SJSA1 (cell line): ENCODE measurements at regions not wholly inside any gene's neighbourhood (a gene's known extent, or its start where the extent isn't known, plus 50 kb on each side); places are given as distances from the start of the nearest gene placed in this dataset.
"Not testable (repeated sequence)": the region's sequence is repeated elsewhere in the genome, so short reads cannot be mapped to it uniquely, and the experiment has no call there.

Experiments used
- DNase-seq, 2 experiments: peaks; one replicate each; pipeline ENCODE4 v3.0.0-alpha.2; 2015 to 2020; ENCODE audit warnings: low spot score in 2 of 2, low read depth in 1 of 2
- H3K27ac ChIP-seq: fragments of 250-450 bp; sonication (Bioruptor Pico); 2 replicates; pipeline ENCODE4 v1.5.1; 2020; ENCODE audit warnings: mild to moderate bottlenecking, moderate library complexity
- H3K27me3 ChIP-seq: fragments of 250-450 bp; sonication (Bioruptor Pico); replicated peaks from 2 replicates; pipeline ENCODE4 v1.5.1; 2020; ENCODE audit warnings: mild to moderate bottlenecking, moderate library complexity
- H3K36me3 ChIP-seq: fragments of 250-450 bp; sonication (Bioruptor Pico); 2 replicates; pipeline ENCODE4 v1.5.1; 2020; ENCODE audit warnings: mild to moderate bottlenecking
- H3K4me1 ChIP-seq: fragments of 250-450 bp; sonication (Bioruptor Pico); replicated peaks from 2 replicates; pipeline ENCODE4 v1.6.1; 2021; ENCODE audit warnings: mild to moderate bottlenecking
- H3K4me3 ChIP-seq: fragments of 250-450 bp; sonication (Bioruptor Pico); 2 replicates; pipeline ENCODE4 v1.5.1; 2020; ENCODE audit warnings: mild to moderate bottlenecking
- H3K9me3 ChIP-seq: fragments of 250-450 bp; sonication (Bioruptor Pico); replicated peaks from 2 replicates; pipeline ENCODE4 v1.5.1; 2020; ENCODE audit warnings: mild to moderate bottlenecking

DNA sequence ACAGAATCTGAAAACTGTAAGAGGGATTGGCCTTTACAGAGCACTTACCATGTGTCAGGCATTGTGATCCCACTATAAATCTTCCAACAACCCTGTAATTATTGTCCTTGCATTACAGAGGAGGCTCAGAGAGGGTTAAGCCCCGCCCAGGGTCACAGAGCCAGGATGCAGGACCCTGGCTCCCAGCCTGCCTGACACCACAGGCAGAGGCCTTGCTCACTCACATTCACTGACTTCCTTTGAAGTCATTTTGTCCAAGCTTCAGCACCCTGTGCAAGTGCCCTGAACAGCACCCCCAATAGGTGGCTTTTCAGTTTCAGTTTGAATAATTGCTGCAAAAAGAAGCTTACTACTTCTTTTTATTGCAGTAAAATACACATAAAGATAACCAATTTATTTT lies 256.8 kb upstream of the NFIA start:
- no peak overlapping the region for H3K27ac ChIP-seq
- DNase-seq = no peak
- H3K36me3 ChIP-seq = no peaks in the 10 kb centered on the region
- peaks cover 7% of the 10 kb centered on the region; the same call in 1 of the 2 replicates for H3K9me3 ChIP-seq
- H3K4me3 ChIP-seq = no peak overlapping the region
- no peaks in the 10 kb centered on the region for H3K27me3 ChIP-seq
- H3K4me1 ChIP-seq = no peaks in the 10 kb centered on the region

DNA sequence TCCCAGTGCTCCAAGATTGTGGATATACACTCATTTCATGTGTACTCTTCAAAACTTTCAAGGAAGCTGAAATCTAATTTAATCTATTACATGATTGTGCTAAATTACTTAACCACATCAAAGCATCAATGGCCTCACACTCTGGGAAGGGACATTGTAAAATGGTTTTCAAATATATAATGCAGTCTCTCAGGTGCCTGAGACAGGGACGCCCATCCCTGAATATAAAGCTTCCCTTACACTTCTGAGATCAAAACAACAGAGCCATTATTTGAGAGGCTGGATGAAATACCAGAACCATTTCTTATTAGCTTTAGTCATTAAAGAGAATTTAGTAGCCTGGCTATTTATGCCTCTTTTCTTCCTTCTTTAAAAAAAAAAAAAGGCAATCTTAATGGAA lies 259.2 kb upstream of the NFIA start:
- Histone ChIP-seq H3K4me3 (no peak overlapping the region), H3K27ac (no peak overlapping the region), H3K36me3 (no peaks in the 10 kb centered on the region), H3K9me3 (0 out of 2 replicates have a peak, but pooled peaks cover 3% of the 10 kb centered on the region), H3K4me1 (no peaks in the 10 kb centered on the region), H3K27me3 (no peaks in the 10 kb centered on the region)
- no peak for DNase-seq

DNA sequence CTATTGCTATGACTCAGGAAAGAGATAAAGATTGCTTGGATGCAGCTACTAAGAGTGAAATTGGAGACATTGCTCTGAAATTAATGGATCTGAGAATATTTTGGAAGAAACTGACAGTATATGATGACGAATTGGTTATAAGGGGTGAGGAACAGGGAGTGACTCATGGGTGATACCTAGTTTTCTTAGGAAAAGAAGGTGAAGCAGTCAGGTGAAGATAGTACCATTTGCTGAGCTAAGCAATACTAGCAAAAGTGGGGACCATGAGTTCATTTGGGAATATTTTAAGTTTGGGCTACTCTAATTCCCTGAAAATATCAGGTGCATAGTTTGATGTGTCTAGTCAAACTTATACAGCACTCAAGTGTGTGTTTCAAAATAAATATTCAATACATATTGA lies 260.1 kb upstream of the NFIA start:
- no peaks in the 10 kb centered on the region for H3K36me3 ChIP-seq
- no peak for DNase-seq
- H3K27me3 ChIP-seq = no peaks in the 10 kb centered on the region
- no peak overlapping the region for H3K27ac ChIP-seq
- 0 out of 2 replicates have a peak, but pooled peaks cover 3% of the 10 kb centered on the region for H3K9me3 ChIP-seq
- no peak overlapping the region for H3K4me3 ChIP-seq
- no peaks in the 10 kb centered on the region for H3K4me1 ChIP-seq

DNA sequence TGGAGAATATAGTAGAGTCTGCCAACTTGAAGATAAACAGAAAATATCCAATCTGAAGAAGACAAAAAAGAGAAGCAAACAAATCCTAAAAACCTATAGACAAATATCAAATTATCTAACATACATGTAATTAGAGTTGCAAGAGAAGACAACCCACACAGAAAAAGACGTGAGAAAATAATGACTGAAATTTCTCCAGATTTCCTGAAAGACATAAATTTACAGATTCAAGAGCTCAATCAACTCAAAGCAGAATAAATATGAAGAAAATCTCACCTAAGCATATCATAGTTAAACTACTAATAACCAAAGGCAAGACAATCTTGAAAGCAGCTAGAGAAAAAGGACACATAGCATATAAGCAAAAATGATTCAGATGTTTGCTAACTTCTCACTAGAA lies 261.2 kb upstream of the NFIA start:
- DNase-seq = no peak
- Histone ChIP-seq H3K27ac (no peak overlapping the region), H3K4me3 (no peak overlapping the region), H3K36me3 (no peaks in the 10 kb centered on the region), H3K27me3 (no peaks in the 10 kb centered on the region), H3K4me1 (no peaks in the 10 kb centered on the region), H3K9me3 (no peaks in the 10 kb centered on the region)

DNA sequence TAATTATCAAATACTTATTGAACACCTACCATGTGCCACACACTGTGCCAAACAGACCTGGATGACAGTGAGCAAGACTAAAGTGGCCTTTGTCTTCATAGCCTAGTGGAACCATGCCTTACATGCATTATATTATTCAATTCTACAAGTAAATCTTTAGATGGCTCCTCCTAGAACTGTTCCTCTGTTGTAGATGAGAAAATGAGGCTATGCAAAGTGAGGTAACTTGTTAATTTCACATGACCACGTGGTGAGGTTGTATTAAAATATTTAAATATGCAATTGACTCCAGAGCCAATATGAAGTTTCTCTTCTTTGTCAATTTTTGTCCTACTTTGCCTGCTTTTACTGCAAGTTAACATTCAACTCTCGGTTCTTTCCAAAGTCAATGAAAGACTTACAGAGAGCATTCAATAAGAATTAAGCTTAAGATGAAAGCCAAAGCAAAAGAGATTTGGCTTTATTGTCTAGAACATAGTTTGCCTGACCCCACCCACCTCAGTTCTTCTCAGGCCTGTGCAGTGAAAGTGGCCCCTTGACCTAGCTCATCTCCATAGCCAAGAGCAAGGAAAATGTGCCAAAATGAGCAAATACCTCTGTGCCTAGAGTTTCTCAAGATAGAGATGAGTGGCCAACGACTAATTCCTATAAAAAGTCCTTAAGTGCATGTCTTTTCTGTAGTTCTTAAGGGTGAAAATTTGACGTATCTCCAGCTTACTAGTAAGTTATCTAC lies 263.2 kb upstream of the NFIA start:
- Histone ChIP-seq H3K27ac (no peak overlapping the region), H3K27me3 (no peaks in the 10 kb centered on the region), H3K36me3 (no peaks in the 10 kb centered on the region), H3K9me3 (no peaks in the 10 kb centered on the region), H3K4me1 (no peaks in the 10 kb centered on the region), H3K4me3 (no peak overlapping the region)
- no peak for DNase-seq

DNA sequence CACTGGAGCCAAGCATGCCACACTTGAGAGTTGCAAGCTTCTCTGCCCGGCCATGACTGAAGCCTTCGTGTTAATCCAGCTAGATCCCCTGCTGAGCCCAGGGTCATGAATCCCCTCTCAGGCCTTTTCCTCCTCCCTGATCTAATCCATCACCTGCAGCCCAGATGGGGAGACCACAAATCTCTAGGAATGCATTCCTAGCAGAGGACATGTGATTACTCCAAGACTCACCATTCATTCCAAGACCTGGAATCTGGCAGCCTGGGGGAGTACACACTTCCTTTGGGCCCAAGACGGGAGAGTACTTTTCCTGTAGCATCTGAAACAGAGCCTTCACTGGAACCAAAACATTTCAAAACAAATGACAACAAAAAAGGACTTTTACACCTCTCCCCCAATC lies 269.3 kb upstream of the NFIA start:
- Histone ChIP-seq H3K4me3 (no peak overlapping the region), H3K4me1 (no peaks in the 10 kb centered on the region), H3K27me3 (no peaks in the 10 kb centered on the region), H3K36me3 (no peaks in the 10 kb centered on the region), H3K9me3 (no peaks in the 10 kb centered on the region), H3K27ac (no peak overlapping the region)
- DNase-seq = no peak

DNA sequence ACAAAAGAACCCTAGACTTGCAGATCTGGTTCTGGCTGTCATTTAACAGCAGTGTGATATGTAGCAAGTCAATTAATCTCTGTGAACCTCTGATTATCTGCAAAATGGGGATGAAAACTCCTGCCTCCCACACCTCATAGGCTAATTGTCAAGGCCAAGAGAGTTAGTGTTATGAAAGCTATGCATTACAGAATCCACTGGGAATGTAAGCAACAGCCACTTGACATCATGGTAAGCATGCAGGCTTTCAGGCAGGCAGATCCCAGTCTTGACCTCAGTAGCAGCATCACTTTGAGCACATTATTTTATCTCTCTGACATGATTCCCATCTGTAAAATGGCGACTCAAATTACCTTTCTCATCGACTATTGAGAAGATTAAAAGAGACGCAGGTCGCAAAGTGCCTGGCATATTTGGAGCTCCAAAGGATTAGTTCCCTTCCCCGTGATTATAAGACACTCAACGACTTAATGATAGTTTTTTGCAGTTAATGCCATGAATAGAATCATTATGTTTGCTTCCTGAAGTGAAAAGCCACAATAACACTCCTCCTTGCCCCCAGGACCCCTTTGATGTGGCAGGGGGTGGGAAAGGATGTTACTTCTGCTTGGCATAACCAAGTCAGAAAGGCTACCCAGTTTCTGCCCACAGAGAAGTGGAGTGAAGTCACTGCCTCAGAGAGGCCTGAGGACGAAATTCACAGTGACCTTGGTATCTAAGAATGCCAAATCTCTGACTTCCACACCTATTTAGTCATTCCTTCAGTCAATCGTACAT lies 273.0 kb upstream of the NFIA start:
- Histone ChIP-seq H3K9me3 (no peaks in the 10 kb centered on the region), H3K36me3 (no peaks in the 10 kb centered on the region), H3K4me3 (no peak overlapping the region), H3K4me1 (no peaks in the 10 kb centered on the region), H3K27me3 (no peaks in the 10 kb centered on the region), H3K27ac (no peak overlapping the region)
- no peak for DNase-seq

DNA sequence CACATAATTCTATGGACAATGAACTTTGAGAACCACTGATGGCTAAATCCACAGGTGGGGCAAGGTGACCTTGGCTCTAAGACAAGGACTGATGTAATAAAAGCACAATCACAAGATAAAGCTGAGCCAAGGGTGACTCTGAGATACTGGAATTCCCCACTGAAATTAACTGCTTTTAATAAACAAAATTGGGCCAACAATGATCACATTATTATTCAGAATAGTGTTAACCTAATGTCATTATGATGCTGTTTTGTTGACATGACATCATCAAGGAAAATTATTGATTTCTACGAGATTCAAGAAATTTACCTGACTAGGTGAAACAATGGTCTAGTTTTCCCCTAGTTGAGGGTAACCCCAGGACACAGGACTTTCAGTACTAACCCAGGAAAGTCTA lies 273.7 kb upstream of the NFIA start:
- DNase-seq = no peak
- H3K4me1 ChIP-seq = no peaks in the 10 kb centered on the region
- H3K27ac ChIP-seq = no peak overlapping the region
- no peaks in the 10 kb centered on the region for H3K9me3 ChIP-seq
- no peak overlapping the region for H3K4me3 ChIP-seq
- H3K27me3 ChIP-seq = no peaks in the 10 kb centered on the region
- H3K36me3 ChIP-seq = no peaks in the 10 kb centered on the region

DNA sequence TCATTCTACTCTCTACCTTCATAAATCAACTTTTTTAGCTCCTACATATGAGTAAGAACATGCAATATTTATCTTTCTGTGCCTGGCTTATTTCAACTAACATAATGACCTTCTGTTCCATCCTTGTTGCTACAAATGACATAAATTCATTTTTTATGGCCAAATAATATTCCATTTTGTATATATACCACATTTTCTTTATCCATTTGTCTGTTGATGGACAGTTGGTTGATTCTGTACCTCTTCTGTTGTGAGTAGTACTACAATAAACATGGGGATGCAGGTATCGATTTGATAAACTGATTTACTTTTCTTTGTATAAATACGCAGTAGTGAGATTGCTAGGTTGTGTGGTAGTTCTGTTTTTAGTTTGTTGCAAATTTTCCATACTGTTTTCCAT lies 279.5 kb upstream of the NFIA start:
- Histone ChIP-seq H3K27ac (no peak overlapping the region), H3K9me3 (no peaks in the 10 kb centered on the region), H3K4me3 (no peak overlapping the region), H3K27me3 (no peaks in the 10 kb centered on the region), H3K4me1 (no peaks in the 10 kb centered on the region), H3K36me3 (no peaks in the 10 kb centered on the region)
- no peak for DNase-seq

DNA sequence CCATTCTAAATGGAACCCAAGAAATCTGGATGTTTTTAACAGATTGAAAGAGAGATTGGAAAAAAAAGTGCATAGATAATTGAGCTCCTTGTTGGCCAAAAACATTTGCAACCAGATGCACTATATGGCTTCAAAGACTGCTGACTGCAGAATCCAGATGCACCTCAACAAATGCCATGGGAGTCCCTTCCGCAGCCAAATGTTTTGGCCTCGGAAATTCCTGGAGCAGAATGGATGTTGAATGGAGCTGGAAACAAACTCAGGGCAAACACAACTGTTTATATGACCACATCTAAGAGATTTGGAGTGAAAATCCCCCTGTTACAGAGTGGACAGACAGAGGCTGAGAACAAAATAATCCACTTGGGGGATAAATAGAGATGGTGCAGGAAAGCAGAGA lies 285.0 kb upstream of the NFIA start:
- Histone ChIP-seq H3K9me3 (peaks cover 2% of the 10 kb centered on the region; the same call in 1 of the 2 replicates), H3K4me1 (no peaks in the 10 kb centered on the region), H3K36me3 (no peaks in the 10 kb centered on the region), H3K27me3 (no peaks in the 10 kb centered on the region), H3K4me3 (no peak overlapping the region), H3K27ac (no peak overlapping the region)
- no peak for DNase-seq

DNA sequence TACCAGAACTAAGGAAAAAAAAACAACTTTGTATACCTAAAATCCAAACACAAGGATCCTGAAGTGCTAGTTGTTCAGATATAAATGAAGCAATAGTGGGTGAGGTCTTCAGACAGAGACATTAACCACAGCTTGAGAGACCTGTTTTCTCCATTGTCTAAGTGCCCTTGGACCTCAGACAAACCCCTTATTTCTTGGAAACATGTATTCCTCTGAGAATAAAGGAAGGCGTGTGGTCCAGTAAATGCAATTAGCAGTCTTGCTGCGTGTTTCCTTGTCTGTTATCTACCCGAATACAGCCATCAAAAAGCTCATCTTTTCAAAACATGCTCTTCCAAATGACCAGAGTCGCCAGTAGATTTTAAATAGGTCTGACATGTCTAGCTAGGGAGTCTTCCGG lies 291.1 kb upstream of the NFIA start:
- H3K36me3 ChIP-seq = no peaks in the 10 kb centered on the region
- no peak overlapping the region for H3K27ac ChIP-seq
- H3K4me1 ChIP-seq = no peaks in the 10 kb centered on the region

DNA sequence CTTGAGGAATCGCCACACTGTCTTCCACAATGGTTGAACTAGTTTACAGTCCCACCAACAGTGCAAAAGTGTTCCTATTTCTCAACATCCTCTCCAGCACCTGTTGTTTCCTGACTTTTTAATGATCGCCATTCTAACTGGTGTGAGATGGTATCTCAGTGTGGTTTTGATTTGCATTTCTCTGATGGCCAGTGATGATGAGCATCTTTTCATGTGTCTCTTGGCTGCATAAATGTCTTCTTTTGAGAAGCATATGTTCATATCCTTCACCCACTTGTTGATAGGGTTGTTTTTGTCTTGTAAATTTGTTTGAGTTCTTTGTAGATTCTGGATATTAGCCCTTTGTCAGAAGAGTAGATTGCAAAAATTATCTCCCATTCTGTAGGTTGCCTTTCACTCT lies 309.3 kb upstream of the NFIA start:
- not testable (repeated sequence) for H3K36me3 ChIP-seq, DNase-seq, H3K4me3 ChIP-seq, H3K4me1 ChIP-seq, H3K27ac ChIP-seq, H3K9me3 ChIP-seq, H3K27me3 ChIP-seq

More for the DNA sequence above, 291.1 kb upstream of the NFIA start:
- DNase-seq = no peak
- H3K9me3 ChIP-seq = 0 out of 2 replicates have a peak, but pooled peaks cover 3% of the 10 kb centered on the region
- H3K4me3 ChIP-seq = no peak overlapping the region
- no peaks in the 10 kb centered on the region for H3K27me3 ChIP-seq

DNA sequence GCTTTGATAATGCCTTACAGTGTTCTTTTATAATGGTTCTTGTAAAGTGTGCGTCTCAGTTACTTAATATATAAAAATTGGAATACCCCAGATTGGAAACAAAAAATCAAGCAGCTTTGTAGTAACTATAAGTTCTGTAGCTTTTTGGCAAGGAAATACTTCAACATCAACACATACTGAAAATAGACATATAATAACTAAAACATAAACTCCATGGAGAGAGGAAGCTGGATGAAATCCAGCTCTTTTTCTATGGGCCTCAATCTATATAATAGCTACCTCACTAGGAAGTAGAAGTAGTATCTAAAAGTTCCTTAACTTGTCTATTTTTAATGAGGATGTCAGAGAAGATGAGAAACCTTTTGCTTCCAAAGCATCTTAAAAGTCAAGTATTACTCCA lies 313.3 kb upstream of the NFIA start:
- no peak for DNase-seq
- H3K4me3 ChIP-seq = no peak overlapping the region
- no peaks in the 10 kb centered on the region for H3K4me1 ChIP-seq
- H3K27me3 ChIP-seq = no peaks in the 10 kb centered on the region
- no peak overlapping the region for H3K27ac ChIP-seq
- H3K9me3 ChIP-seq = no peaks in the 10 kb centered on the region
- no peaks in the 10 kb centered on the region for H3K36me3 ChIP-seq

DNA sequence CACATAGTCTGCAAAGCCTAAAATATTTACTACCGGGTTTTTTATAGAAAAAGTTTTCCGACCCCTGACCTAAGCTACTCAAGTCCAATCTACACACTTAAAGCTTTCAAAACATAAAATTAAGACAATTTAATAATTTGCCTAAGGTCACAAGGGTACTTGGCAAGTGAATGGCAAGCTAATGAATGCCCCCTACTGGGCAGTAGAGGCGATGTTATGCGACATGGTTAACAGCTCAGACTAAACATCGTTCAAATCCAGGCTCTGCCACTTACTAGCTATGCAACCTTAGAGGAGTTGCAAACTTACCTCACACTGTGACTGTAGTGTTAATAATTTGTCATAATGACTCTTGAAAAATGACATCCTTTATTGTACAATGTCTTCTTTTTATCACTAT lies 317.2 kb upstream of the NFIA start:
- no peaks in the 10 kb centered on the region for H3K4me1 ChIP-seq
- H3K36me3 ChIP-seq = no peaks in the 10 kb centered on the region
- H3K9me3 ChIP-seq = no peaks in the 10 kb centered on the region
- no peak for DNase-seq
- H3K4me3 ChIP-seq = no peak overlapping the region
- no peaks in the 10 kb centered on the region for H3K27me3 ChIP-seq
- H3K27ac ChIP-seq = no peak overlapping the region
